Parathyroid adenoma (tissue), 2 donors: ENCODE measurements at regions not wholly inside any gene's neighbourhood (a gene's known extent, or its start where the extent isn't known, plus 50 kb on each side); places are given as distances from the start of the nearest gene placed in this dataset.

ENCODE experiments used
- H2AFZ ChIP-seq: fragments of 300-600 bp; sonication (generic); one replicate; pipeline ENCODE4 v1.7.0; 2017; ENCODE audit warnings: antibody characterized with exemption, mild to moderate bottlenecking
- H3K27ac ChIP-seq: fragments of 300-600 bp; sonication (generic); one replicate; pipeline ENCODE4 v1.7.0; 2017
- H3K27me3 ChIP-seq: fragments of 300-600 bp; sonication (generic); one replicate; pipeline ENCODE4 v1.7.0; 2017; ENCODE audit warnings: low read length; ENCODE audit not compliant: control insufficient read depth, insufficient read depth
- H3K36me3 ChIP-seq: fragments of 300-600 bp; sonication (generic); one replicate; pipeline ENCODE4 v1.7.0; 2017; ENCODE audit warnings: low read length; ENCODE audit not compliant: control insufficient read depth, insufficient read depth
- H3K4me1 ChIP-seq: fragments of 300-600 bp; sonication (generic); one replicate; pipeline ENCODE4 v1.7.0; 2017; ENCODE audit warnings: control low read depth
- H3K4me2 ChIP-seq: fragments of 300-600 bp; sonication (generic); one replicate; pipeline ENCODE4 v1.7.0; 2017; ENCODE audit warnings: low read length
- H3K4me3 ChIP-seq: fragments of 300-600 bp; sonication (generic); one replicate; pipeline ENCODE4 v1.7.0; 2017; ENCODE audit warnings: low read depth, low read length
- H3K79me2 ChIP-seq: fragments of 300-600 bp; sonication (generic); one replicate; pipeline ENCODE4 v1.7.0; 2017; ENCODE audit warnings: control low read depth
- H3K9ac ChIP-seq: fragments of 300-600 bp; sonication (generic); one replicate; pipeline ENCODE4 v1.7.0; 2017; ENCODE audit warnings: mild to moderate bottlenecking
- H3K9me3 ChIP-seq: fragments of 300-600 bp; sonication (generic); one replicate; pipeline ENCODE4 v1.7.0; 2017; ENCODE audit warnings: low read length; ENCODE audit not compliant: control insufficient read depth
- CTCF ChIP-seq: fragments of 300-600 bp; sonication (generic); IDR thresholded peaks from one replicate; pipeline ENCODE4 v1.7.0; 2017; ENCODE audit warnings: antibody characterized with exemption, mild to moderate bottlenecking
- donor health status: primary hyperparathyroidism.

- no peak overlapping the region for H3K4me2 ChIP-seq
- no peak overlapping the region for H3K9ac ChIP-seq
- no peak for TF ChIP-seq CTCF
- H3K9me3 ChIP-seq: no peaks in the 10 kb centered on the region
- H3K4me3 ChIP-seq: no peak overlapping the region
- no peaks in the 10 kb centered on the region for H3K4me1 ChIP-seq
- no peaks in the 10 kb centered on the region for H3K79me2 ChIP-seq
- no peaks in the 10 kb centered on the region for H3K27me3 ChIP-seq
- no peaks in the 10 kb centered on the region for H3K36me3 ChIP-seq
- no peak overlapping the region for H2AFZ ChIP-seq
- H3K27ac ChIP-seq: no peak overlapping the region
Observed at GRCh38 chr6:165086814-165087213, 222.6 kb downstream of the C6orf118 start.

- Histone ChIP-seq H3K9ac (no peak overlapping the region), H3K27ac (no peak overlapping the region)
Observed at GRCh38 chr6:165082636-165083035, 226.8 kb downstream of the C6orf118 start.

GRCh38 chr6:165081944-165082532 is 227.4 kb downstream of the C6orf118 start:
- Histone ChIP-seq H3K4me1 (no peaks in the 10 kb centered on the region), H3K4me2 (no peak overlapping the region), H3K27ac (no peak overlapping the region), H3K79me2 (no peaks in the 10 kb centered on the region), H2AFZ (no peak overlapping the region), H3K9ac (no peak overlapping the region), H3K4me3 (no peak overlapping the region), H3K27me3 (no peaks in the 10 kb centered on the region), H3K36me3 (no peaks in the 10 kb centered on the region), H3K9me3 (no peaks in the 10 kb centered on the region)
- TF ChIP-seq CTCF: no peak

More at GRCh38 chr6:165082636-165083035, 226.8 kb downstream of the C6orf118 start:
- Histone ChIP-seq H3K4me1 (no peaks in the 10 kb centered on the region), H3K79me2 (no peaks in the 10 kb centered on the region), H3K4me2 (no peak overlapping the region), H3K9me3 (no peaks in the 10 kb centered on the region), H3K36me3 (no peaks in the 10 kb centered on the region), H3K4me3 (no peak overlapping the region), H3K27me3 (no peaks in the 10 kb centered on the region), H2AFZ (no peak overlapping the region)
- no peak for TF ChIP-seq CTCF

- Histone ChIP-seq H3K4me1 (no peaks in the 10 kb centered on the region), H3K4me3 (no peak overlapping the region), H3K27me3 (no peaks in the 10 kb centered on the region), H3K27ac (no peak overlapping the region), H3K9me3 (no peaks in the 10 kb centered on the region), H3K9ac (no peak overlapping the region), H2AFZ (no peak overlapping the region), H3K79me2 (no peaks in the 10 kb centered on the region), H3K4me2 (no peak overlapping the region), H3K36me3 (no peaks in the 10 kb centered on the region)
- TF ChIP-seq CTCF: no peak
Observed at GRCh38 chr6:165077876-165078275, 231.5 kb downstream of the C6orf118 start.

- Histone ChIP-seq H3K79me2 (no peaks in the 10 kb centered on the region), H3K27ac (no peak overlapping the region), H2AFZ (no peak overlapping the region), H3K4me1 (no peaks in the 10 kb centered on the region), H3K36me3 (no peaks in the 10 kb centered on the region), H3K9me3 (no peaks in the 10 kb centered on the region), H3K4me3 (no peak overlapping the region), H3K9ac (no peak overlapping the region), H3K27me3 (no peaks in the 10 kb centered on the region), H3K4me2 (no peak overlapping the region)
- no peak for TF ChIP-seq CTCF
Observed at GRCh38 chr6:165071906-165072305, 237.5 kb downstream of the C6orf118 start.
